Suprapubic skin (tissue), 4 donors: ENCODE measurements at regions not wholly inside any gene's neighbourhood (a gene's known extent, or its start where the extent isn't known, plus 50 kb on each side); places are given as distances from the start of the nearest gene placed in this dataset.

Source experiments
- CTCF ChIP-seq, 2 donors: fragments of 200-600 bp in 1 of 2; fragments of 450-650 bp in 1 of 2; sonication (generic) in 1 of 2; IDR thresholded peaks; one replicate each; pipeline ENCODE4 v1.5.1; 2016 to 2019; ENCODE audit warnings: antibody characterized with exemption in 2 of 2, mild to moderate bottlenecking in 1 of 2, moderate library complexity in 1 of 2
- EP300 ChIP-seq: sonication (generic); formaldehyde crosslinking; IDR thresholded peaks from one replicate; pipeline ENCODE4 v1.6.1; 2017; ENCODE audit warnings: antibody characterized with exemption
- POLR2A ChIP-seq, 2 donors: fragments of 450-650 bp; IDR thresholded peaks; one replicate each; pipeline ENCODE4 v1.6.1; 2017; ENCODE audit warnings: antibody characterized with exemption in 2 of 2, mild to moderate bottlenecking in 2 of 2, moderate library complexity in 2 of 2
- POLR2AphosphoS5 ChIP-seq, 3 donors: sonication (generic); formaldehyde crosslinking; IDR thresholded peaks; one replicate each; pipeline ENCODE4 v1.6.1; 2017; ENCODE audit warnings: antibody characterized with exemption in 3 of 3

- TF ChIP-seq POLR2A (IDR thresholded peaks at IDR 0.05) (no peak), EP300 (no peak), CTCF (IDR thresholded peaks at IDR 0.05) (no peak), POLR2AphosphoS5 (IDR thresholded peaks at IDR 0.05) (no peak)
These were observed 242.7 kb upstream of the FOXK1 start for GRCh38 chr7:4439444-4439843.
